K562 (cell line): ENCODE measurements at regions not wholly inside any gene's neighbourhood (a gene's known extent, or its start where the extent isn't known, plus 50 kb on each side); places are given as distances from the start of the nearest gene placed in this dataset.

Source experiments
- ELF4 ChIP-seq: fragments of 450-650 bp; formaldehyde crosslinking; IDR thresholded peaks from 2 replicates; pipeline ENCODE4 v1.4.0; 2022; ENCODE audit warnings: missing genetic modification characterization
- POLR2AphosphoS5 ChIP-seq: IDR thresholded peaks from 2 replicates; pipeline ENCODE4 v1.6.1; 2011; ENCODE audit warnings: mild to moderate bottlenecking, low read depth, low read length, moderate library complexity; ENCODE audit not compliant: control insufficient read depth, insufficient read depth
- YBX1 ChIP-seq: fragments of 450-650 bp; IDR thresholded peaks from 2 replicates; pipeline ENCODE4 v1.7.1; 2016; ENCODE audit warnings: mild to moderate bottlenecking

- TF ChIP-seq YBX1 (no peak), ELF4 (CRISPR knock-in tag) (no peak), POLR2AphosphoS5 (no peak)
Observed at GRCh38 chr6:14984519-14984853, 261.4 kb upstream of the JARID2 start.
